Esophagus squamous epithelium (tissue), 5 donors: ENCODE measurements at regions not wholly inside any gene's neighbourhood (a gene's known extent, or its start where the extent isn't known, plus 50 kb on each side); places are given as distances from the start of the nearest gene placed in this dataset.

ENCODE experiments used
- DNase-seq: peaks from one replicate; lab custom pipeline; 2025; lab: John Stamatoyannopoulos, UW
- H3K27ac ChIP-seq, 4 donors: fragments of 200-600 bp; sonication (generic); one replicate each; pipeline ENCODE4 v1.5.1; 2016 to 2019; ENCODE audit warnings: mild to moderate bottlenecking in 1 of 4
- H3K27me3 ChIP-seq, 4 donors: fragments of 200-600 bp; sonication (generic); 1 replicate in 3 of 4; 2 replicates in 1 of 4; pipeline versions ENCODE4 v1.5.1 to v1.6.0; 2017 to 2021; ENCODE audit warnings: antibody characterized with exemption in 1 of 4
- H3K36me3 ChIP-seq, 3 donors: fragments of 200-600 bp; sonication (generic); one replicate each; pipeline ENCODE4 v1.5.1; 2016 to 2019
- H3K4me1 ChIP-seq, 3 donors: fragments of 200-600 bp; sonication (generic); one replicate each; pipeline ENCODE4 v1.5.1; 2017 to 2019
- H3K4me3 ChIP-seq, 4 donors: fragments of 200-600 bp; sonication (generic); 1 replicate in 3 of 4; 2 replicates in 1 of 4; pipeline ENCODE4 v1.5.1; 2016 to 2019; ENCODE audit warnings: mild to moderate bottlenecking in 2 of 4, moderate library complexity in 1 of 4
- H3K9me3 ChIP-seq, 3 donors: fragments of 200-600 bp; sonication (generic); one replicate each; pipeline ENCODE4 v1.5.1; 2016 to 2019
- POLR2A ChIP-seq, 4 donors: fragments of 450-650 bp; IDR thresholded peaks; one replicate each; pipeline ENCODE4 v1.6.1; 2017; ENCODE audit warnings: antibody characterized with exemption in 4 of 4, mild to moderate bottlenecking in 4 of 4, moderate library complexity in 3 of 4
- WGBS, 2 donors: methylation state at CpG; one replicate each; pipeline ENCODE4 v1.1.5; 2018; 5-methylcytosine and 5-hydroxymethylcytosine counted together
- intact Hi-C: fragments of 100-400 bp; cut with DNase I; formaldehyde crosslinking; loops from one replicate; pipeline ENCODE4 v1.15.0; 2022
- TF ChIP-seq, protein P1 (sequence below), 6 experiments: fragments of 450-650 bp in 4 of 6; fragments of 200-600 bp in 2 of 6; sonication (generic) in 2 of 6; IDR thresholded peaks; one replicate each; pipeline ENCODE4 v1.5.1; 2016 to 2019; ENCODE audit warnings: antibody characterized with exemption in 6 of 6, mild to moderate bottlenecking in 4 of 6, moderate library complexity in 4 of 6
- donor health status: DM: yes; HTN: yes; CAD: no.

DNA sequence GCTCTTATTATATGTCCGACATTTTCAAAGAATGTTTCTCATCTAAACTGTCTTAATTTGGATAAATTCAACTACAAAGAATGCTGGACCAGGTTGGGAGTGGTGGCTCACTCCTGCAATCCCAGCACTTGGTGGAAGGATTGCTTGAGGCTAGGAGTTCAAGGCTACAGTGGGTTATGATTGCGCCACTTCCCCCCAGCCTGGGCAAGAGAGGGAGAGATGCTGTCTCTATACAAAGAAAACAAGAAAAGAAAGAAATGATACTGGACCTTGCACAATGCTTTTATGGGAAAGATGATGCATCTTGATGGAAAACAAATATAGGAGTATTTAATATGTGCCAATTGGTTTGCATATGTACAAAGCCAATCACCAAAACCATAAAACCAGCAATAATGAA is 296.7 kb downstream of the LPIN1 start:
- Histone ChIP-seq H3K27ac (no peak overlapping the region), H3K9me3 (no peaks in the 10 kb centered on the region), H3K4me3 (no peak overlapping the region), H3K27me3 (peaks cover 0 to 10% (median 0%) of the 10 kb centered on the region in 4 donors), H3K4me1 (no peaks in the 10 kb centered on the region), H3K36me3 (no peaks in the 10 kb centered on the region)
- intact Hi-C loops: no loop called here
- TF ChIP-seq POLR2A (IDR thresholded peaks at IDR 0.05): no peak
- TF ChIP-seq, protein P1, sequence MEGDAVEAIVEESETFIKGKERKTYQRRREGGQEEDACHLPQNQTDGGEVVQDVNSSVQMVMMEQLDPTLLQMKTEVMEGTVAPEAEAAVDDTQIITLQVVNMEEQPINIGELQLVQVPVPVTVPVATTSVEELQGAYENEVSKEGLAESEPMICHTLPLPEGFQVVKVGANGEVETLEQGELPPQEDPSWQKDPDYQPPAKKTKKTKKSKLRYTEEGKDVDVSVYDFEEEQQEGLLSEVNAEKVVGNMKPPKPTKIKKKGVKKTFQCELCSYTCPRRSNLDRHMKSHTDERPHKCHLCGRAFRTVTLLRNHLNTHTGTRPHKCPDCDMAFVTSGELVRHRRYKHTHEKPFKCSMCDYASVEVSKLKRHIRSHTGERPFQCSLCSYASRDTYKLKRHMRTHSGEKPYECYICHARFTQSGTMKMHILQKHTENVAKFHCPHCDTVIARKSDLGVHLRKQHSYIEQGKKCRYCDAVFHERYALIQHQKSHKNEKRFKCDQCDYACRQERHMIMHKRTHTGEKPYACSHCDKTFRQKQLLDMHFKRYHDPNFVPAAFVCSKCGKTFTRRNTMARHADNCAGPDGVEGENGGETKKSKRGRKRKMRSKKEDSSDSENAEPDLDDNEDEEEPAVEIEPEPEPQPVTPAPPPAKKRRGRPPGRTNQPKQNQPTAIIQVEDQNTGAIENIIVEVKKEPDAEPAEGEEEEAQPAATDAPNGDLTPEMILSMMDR (IDR thresholded peaks at IDR 0.05): no peak
- 34 to 48% methylated on average over 2 of the region's 2 CpGs for WGBS, 2 donors
- DNase-seq: no peak

DNA sequence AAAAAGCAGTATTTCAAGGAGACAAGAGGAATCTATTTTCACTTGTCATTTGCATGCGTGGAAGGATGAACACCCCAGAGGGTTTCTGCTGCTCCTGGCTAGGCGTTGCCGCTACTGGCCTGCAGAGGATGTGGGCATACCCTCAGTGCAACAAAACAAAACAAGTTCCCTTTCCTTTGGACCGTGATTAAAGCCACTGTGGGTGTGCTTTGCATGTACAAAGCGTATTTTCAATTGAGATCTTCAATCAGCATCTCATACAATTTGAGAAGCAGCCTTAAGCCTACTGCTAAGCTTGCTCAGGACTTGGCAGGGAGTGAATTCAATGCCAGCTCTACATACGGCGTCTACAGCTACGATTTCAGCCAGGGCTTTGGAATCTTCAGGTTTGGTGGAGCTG is 298.4 kb downstream of the LPIN1 start:
- DNase-seq: no peak
- Histone ChIP-seq H3K9me3 (no peaks in the 10 kb centered on the region), H3K36me3 (no peaks in the 10 kb centered on the region), H3K4me3 (no peak overlapping the region), H3K27ac (no peak overlapping the region), H3K27me3 (peaks cover 0 to 10% (median 0%) of the 10 kb centered on the region in 4 donors), H3K4me1 (no peaks in the 10 kb centered on the region)
- intact Hi-C loops: no loop called here
- no peak for TF ChIP-seq POLR2A (IDR thresholded peaks at IDR 0.05)
- TF ChIP-seq, protein P1 (IDR thresholded peaks at IDR 0.05): no peak
- 52 to 65% methylated on average over 8 of the region's 8 CpGs for WGBS, 2 donors

DNA sequence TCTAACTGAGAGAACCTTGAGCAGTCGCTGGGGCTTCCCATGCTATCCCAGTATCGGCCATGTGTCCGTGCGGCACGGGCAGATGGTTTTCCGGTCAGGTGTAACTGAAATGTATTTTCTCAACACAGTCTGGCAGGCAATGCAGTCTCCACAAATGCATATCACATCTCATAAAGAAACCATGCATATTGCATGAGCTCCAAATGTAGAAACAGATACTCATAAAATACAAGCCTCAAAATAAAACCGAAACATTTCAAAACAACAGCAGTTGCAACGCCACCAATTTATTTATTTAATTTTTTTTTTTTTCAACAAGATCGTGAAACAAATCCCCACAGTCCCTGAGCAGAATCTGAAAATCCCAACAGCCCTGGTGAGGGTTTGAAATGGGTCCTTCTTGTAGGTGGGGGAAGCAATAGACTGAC is 299.4 kb downstream of the LPIN1 start:
- no peak for DNase-seq
- Histone ChIP-seq H3K4me3 (no peak overlapping the region), H3K27me3 (peaks cover 0 to 10% (median 0%) of the 10 kb centered on the region in 4 donors), H3K27ac (no peak overlapping the region), H3K36me3 (no peaks in the 10 kb centered on the region), H3K9me3 (no peaks in the 10 kb centered on the region), H3K4me1 (no peaks in the 10 kb centered on the region)
- intact Hi-C loops: no loop called here
- 79 to 84% methylated on average over 9 of the region's 9 CpGs for WGBS, 2 donors
- TF ChIP-seq, protein P1 (IDR thresholded peaks at IDR 0.05): no peak
- no peak for TF ChIP-seq POLR2A (IDR thresholded peaks at IDR 0.05)

DNA sequence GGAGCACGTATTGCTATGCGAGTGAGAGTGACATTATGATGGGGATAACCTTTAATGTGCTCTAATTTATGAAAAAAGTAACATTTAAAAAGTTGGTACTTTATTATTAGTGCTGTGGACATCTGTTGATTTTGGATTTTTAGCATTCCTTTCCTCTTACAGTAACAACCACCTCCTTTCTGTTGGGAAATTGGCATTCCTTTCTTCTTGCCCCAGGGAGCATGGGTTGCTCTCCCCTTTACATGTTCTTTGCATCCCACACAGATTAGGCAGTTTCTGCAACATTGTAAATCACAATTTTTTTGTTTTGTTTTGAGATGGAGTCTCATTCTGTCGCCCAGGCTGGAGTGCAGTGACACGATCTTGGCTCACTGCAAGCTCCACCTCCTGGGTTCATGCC is 300.2 kb downstream of the LPIN1 start:
- intact Hi-C loops: no loop called here
- peaks cover 0 to 10% (median 0%) of the 10 kb centered on the region in 4 donors for H3K27me3 ChIP-seq
- no peaks in the 10 kb centered on the region for H3K36me3 ChIP-seq

DNA sequence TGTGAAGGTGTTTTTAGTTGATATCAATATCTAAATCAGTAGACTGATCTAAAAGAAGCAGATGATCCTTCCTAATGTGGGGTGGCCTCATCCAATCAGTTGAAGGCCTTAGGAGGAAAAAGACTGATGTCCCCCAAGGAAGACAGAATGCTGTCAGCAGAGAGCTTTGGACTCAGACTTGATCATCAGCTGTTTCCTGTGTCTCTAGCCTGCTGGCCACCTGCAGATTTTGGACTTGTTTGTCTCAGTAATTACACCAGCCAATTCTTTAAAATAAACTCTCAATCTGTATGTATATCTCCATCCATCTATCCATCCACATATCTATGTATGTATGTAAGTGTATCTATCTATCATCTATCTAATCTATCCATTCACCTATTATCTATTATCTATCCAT is 301.3 kb downstream of the LPIN1 start:
- intact Hi-C loops: no loop called here
- no peak for TF ChIP-seq POLR2A (IDR thresholded peaks at IDR 0.05)
- TF ChIP-seq, protein P1 (IDR thresholded peaks at IDR 0.05): no peak
- no peaks in the 10 kb centered on the region for H3K36me3 ChIP-seq

More for the DNA sequence above, 300.2 kb downstream of the LPIN1 start:
- Histone ChIP-seq H3K4me3 (no peak overlapping the region), H3K4me1 (no peaks in the 10 kb centered on the region), H3K27ac (no peak overlapping the region), H3K9me3 (no peaks in the 10 kb centered on the region)
- 66 to 71% methylated on average over 4 of the region's 4 CpGs for WGBS, 2 donors
- DNase-seq: no peak
- no peak for TF ChIP-seq POLR2A (IDR thresholded peaks at IDR 0.05)
- TF ChIP-seq, protein P1 (IDR thresholded peaks at IDR 0.05): no peak

More for the DNA sequence above, 301.3 kb downstream of the LPIN1 start:
- Histone ChIP-seq H3K27me3 (peaks cover 0 to 10% (median 0%) of the 10 kb centered on the region in 4 donors), H3K4me3 (no peak overlapping the region), H3K9me3 (no peaks in the 10 kb centered on the region), H3K4me1 (no peaks in the 10 kb centered on the region), H3K27ac (no peak overlapping the region)
- no peak for DNase-seq
